ENCODE measurements at regions not wholly inside any gene's neighbourhood (a gene's known extent, or its start where the extent isn't known, plus 50 kb on each side); places are given as distances from the start of the nearest gene placed in this dataset.
"Not testable (repeated sequence)": the region's sequence is repeated elsewhere in the genome, so short reads cannot be mapped to it uniquely, and the experiment has no call there.

DNA sequence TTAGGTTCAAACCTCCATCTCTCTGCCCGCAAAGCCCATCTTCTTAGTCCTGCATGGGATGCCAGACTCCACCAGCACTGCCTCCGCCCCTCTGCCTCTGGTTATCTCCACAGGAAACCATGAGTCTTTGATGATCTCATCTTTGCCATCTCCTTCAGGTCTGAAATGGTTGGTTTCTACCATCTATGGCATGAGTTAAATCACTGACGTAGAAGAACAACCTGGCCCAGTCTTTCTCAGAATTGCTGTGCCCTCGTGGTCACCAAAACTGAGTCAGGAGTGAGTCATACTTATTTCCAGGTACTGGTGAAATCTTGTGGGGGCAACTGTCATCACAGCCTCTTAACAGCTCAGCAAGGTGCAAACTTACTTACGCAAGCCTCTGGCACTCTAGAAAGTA is 468.7 kb upstream of the C16orf82 start:
- DNase-seq: no peak

DNA sequence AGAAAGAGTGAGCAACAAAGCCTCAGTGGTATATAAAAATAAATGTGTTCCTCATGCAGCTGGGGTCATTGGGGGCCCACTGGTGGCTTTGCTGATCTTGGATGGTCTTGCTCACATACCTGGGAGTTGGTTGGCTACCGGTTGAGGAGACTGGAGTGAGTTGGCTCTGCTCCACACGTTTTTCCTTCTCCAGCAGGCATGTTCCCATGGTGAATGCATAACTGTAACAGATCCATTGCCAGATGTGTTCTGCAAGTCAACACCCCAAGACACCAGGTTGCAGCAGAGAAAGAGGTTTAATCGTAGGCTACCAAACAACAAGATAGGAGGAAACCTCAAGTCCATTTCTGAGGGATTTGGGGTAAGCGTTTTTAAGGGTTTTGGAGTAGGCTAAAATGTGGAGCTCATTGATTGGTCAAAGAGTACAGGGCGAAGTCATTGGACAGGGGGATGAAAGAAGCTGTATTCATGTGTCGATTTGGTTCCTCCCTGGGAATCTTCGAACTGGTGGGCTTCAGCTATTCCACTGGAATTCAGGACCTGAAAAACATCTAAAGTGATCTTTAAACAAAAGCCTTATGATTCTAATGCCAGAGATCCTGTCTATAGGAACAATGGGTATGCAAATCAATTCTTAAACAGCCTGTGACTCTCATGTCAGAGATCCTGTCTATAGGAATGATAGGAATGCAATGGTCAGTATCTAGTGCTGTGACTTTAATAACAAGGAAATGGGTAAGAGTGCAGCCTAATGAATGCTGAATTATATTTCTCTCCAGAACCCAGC is 467.5 kb upstream of the C16orf82 start:
- no peak for DNase-seq

DNA sequence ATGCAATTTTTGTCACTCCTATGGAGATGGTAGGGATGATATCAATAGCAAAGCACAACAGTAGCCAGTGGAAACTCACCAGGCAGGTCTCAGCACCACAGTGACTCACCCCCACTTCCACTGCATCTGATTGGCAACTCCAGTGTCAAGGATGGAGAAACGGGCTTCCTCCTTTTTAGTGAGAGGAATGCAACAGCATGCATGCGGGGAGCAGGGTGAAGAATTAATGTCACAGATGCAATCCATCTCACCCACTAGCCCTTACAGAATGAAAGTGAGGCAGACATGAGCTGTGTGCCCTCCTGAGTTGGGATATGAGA is 467.0 kb upstream of the C16orf82 start:
- DNase-seq: no peak

DNA sequence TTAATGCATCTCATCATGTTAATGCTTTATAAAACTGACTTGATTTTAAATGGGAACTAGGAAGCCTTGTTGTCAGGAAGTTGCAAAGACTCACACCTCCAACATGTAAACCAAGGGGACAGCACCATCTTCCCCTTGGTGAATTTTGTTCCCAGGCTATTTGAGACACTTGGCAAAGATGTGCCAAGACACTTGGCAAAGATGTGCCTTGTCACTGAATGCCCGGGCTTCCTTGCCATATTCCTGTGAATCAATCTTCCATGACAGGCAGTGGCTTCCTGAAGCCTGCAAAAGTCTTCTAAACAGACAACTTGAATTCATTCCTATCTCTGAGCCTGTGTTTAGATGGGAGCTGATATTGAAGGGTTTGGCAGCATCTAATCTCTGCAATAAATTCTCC is 465.4 kb upstream of the C16orf82 start:
- no peak for DNase-seq

DNA sequence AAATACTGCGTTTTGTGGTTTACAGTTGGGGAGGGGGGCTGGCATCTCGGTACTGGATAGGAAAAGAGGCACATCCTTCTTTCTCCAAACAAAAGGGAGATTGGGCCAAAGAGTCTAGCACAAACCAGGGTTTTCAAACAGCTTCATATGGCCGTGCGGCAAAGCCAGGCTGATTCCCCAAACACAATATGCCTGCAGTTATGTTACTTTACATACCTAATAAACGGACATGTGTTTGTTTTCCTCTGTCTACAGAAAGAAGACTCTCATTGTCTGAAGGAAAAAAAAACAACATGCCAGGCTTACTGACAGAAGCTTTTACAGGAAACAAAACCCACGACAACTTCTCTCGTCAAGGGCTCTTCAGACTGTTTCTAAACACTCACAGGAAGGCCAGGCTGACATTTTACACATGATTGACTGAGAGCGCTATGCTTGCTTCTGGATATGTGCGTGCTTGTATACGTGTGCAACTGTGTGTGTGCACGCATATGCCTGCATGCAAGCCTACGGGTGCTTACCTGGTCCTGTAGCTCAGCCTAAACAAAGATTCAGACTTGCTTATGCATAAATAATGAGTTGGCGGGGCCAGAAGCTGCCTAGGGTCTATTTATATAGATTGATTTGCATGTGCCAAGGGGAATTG is 461.0 kb upstream of the C16orf82 start:
- no peak for DNase-seq

DNA sequence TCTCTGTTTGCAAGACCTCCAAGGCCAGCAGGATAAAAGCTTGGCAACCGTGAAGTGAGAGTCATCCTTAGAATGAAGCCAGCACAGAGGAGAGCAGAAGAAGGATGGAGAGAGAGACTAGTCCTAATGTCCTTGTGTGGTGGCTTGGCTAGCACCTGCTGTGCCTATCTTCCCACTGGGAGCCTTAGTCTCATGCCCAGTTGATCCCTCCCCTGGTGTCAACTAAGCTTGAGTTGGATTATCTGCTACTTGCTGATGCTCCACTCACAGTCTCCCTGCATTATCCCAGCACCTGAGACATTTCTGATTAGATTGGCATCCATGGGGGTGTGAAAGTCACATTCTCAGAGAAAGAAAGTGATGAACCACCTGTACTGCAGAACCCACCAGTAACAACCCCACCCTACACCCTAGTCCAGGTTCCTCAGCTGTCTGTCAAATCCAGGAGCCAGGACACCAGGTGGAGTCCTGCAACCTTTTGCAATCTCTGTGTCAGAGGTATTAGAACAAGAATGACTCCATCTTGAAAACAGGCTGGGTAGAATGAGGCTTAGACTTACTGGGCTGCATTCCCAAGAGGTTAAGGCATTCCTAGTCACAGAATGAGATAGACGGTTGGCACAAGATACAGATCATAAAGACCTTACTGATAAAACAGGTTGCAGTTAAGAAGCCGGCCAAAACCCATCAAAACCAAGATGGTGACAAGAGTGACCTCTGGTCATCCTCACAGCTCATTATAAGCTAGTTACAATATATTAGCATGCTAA is 460.2 kb upstream of the C16orf82 start:
- DNase-seq: no peak

DNA sequence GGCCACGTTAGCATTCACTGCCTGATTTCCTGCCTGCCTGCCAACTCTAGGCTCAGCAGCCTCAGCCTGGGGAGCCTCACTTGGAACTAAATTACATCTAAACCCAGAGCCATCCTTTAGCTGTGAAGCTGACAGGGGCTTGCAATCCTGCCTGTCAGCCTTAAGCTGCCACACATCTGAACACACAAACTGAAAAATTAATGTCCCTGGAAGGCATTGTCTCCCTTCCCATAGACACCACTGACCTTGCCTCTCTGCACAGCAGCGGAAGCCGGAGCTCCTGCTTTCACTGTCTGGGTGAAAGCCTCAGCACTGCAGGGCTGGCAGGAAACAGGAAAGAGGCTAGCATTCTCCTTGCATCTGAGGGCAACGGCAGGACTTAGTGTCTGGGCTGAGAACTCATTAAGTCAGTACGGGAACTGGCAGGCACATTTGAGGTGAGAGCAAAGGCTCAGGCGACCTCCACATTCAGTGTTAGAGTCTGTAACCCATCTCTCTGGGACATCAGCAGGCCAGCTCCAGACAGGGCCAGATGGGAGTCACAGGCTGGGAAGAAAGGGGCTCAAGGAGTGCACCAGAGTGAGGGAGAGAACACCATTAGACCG is 452.4 kb upstream of the C16orf82 start:
- DNase-seq: peak; percentile 12

DNA sequence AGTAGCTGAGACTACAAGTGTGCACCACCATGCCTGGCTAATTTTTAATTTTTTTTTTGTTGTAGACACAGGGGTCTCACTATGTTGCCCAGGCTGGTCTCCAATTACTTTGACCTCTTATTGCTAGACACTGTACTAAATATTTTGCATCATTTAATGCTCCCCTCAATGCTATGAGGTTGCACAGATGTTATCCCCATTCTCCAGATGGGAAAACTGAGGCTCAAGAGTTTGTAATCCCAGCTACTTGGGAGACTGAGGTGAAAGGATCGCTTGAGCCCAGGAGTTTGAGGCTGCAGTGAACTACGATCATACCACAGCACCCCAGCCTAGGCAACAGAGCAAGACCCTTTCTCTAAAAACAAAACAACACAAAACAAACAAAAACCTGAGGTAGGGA is 443.3 kb upstream of the C16orf82 start:
- no peak for DNase-seq

DNA sequence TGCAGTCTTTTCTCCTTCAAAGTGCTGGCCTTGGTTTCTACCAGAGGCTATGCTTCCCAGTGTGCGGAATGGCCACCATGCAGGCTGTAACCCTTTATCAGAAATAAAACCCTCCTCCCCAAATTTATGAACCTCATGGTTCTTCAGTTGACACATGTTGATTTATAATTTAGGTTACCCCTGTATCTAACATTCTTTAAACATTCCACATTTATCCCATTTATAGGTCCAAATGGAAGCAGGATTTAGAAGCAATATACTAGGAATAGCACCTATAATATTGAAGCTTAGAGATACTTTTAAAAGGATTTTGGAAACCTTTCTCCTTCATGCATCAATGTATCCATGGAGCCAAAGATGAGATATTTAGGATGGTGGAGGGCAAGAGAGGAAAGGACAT is 438.8 kb upstream of the C16orf82 start:
- no peak for DNase-seq

DNA sequence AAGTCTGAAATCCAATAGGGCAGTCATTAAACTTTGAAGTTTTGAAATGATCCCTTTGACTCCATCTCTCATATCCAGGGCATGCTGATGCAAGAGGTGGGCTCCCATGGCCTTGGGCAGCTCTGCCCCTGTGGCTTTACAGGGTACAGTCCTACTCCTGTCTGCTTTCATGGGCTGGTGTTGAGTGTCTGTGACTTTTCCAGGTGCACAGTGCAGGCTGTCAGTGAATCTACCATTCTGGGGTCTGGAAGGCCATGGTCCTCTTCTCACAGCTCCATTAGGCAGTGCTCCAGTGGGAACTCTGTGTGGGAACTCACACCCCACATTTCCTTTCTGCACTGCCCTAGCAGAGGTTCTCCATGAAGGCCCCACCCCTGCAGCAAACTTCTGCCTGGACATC is 435.4 kb upstream of the C16orf82 start:
- not testable (repeated sequence) for DNase-seq

DNA sequence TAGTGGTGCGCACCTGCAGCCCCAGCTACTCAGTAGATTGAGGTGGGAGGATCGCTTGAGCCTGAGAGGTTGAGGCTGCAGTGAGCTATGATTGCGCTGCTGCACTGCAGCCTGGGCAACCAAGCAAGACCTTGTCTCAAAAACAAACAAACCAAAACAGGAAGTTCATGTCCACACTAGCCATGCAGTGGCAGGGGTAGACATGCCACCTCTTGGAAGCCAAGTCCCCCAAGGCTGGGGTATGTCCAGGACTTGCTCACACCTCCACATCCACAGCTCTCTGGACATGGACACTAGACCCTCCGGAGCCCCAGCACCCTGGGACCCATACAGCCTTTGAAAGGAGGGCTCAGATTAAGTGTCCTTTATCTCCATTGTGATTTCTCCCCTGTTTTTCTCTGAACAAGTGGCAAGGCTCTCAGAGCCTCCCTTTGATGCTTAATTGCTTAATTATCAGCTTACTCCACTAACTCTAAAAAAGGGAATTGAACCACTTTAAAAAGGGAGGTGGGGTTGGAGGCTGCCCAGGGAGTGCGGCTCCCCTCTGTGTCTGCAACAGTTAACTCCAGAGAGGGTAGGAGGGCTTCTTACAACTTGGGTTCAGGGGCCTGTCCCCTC is 424.6 kb upstream of the C16orf82 start:
- peak; percentile 71 for DNase-seq

DNA sequence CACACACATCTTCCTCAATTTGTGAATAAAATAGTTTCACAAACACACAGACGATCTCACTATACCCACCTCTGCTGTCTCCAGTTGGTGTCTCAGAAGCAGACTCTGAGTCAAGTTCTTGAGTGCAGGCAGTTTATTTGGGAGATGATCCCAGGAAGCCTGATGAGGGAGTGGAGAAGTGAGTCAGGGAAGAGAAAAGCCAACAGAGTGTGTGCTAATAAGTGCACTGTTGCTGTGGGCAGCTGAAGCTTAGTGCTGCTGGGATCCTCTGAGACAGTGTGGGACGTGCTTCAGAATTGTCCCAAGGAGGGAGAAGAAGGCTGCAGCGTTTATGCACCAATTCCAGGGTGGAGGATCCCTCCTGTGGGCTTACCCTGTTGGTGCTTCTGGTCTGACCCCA is 423.2 kb upstream of the C16orf82 start:
- no peak for DNase-seq

DNA sequence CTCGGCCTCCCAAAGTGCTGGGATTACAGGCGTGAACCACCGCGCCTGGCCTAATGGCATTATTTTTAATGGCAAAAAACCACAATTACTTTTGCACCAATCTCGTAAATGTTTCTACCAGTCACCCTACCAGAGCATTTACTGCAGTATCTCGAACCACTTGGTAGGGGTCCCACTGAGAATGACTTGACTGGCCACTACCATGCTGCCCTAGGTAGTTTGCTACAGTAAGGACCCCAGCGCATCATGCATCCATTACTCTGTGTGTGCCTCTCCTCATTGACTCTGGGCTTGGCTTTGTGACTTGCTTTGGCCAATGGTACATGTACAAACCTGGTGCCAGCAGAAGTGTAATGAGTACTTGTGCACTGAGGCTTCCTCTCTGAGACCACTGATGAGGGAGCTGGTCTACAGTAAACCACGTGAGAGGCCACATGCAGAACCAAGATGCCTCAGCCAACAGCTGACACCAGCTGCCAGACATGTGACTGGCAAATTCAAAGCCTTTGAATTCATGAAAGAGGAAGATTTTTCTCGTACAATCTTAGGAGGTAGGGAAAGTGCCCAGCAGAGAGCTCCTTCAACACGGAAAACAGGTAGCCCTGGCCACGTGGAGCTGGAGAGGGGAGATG is 421.7 kb upstream of the C16orf82 start:
- no peak for DNase-seq

DNA sequence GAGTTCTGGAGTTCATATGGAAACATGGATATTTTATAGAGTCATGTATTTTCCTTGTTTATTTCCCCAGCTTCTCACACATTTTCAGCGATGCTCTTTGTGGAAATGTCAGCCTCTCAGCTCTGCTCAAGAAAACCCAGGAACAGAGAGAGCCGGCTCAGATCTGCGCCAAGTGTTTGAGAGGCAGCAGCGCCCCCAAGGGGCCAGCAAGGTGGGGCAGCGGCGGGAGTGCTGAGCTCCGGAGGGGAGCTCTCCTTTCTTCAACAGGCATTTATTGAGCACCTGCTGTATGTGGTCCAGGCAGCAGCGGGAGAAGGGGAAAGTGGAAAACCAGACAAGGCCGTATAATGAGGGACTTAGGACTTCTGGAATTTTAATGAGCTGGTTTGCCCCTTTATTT is 421.1 kb upstream of the C16orf82 start:
- peak; percentile 57 for DNase-seq

DNA sequence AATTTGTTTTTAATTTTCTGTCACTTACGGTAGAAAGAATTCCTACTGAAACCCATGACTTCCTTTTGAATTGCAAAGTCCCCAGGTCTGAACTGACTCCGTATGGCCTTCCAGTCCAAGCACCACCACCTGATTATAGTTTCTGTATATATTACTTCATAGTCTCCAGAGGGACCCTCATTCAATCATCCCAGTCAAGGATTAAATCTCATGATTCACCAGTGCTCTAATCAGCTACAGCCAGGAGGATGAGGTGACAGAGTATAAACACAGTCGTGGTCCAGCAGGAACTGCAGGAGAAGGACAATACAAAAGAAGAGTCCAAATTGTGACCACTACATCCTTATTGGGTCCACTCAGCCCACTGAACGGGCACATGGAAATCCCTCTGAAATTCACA is 418.9 kb upstream of the C16orf82 start:
- no peak for DNase-seq

DNA sequence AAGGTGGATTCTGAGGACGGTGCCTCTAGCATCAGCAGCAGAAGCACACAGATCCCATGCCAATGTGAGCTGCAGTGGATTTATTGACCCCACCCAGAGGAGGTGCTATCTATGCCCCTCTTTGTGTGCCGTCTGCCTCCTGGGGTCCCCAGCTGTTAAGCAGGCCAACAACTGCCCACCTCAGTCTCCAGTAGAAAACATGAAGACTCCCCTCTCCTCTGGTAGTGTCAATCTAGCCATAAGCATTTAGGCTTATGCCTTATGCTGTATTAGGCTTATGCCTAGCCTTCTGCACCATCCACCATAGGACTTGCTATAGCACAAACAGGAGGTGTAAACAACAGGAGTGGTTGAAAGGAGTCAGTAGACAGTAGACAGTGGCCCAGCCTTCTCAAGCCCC is 417.9 kb upstream of the C16orf82 start:
- DNase-seq: no peak

DNA sequence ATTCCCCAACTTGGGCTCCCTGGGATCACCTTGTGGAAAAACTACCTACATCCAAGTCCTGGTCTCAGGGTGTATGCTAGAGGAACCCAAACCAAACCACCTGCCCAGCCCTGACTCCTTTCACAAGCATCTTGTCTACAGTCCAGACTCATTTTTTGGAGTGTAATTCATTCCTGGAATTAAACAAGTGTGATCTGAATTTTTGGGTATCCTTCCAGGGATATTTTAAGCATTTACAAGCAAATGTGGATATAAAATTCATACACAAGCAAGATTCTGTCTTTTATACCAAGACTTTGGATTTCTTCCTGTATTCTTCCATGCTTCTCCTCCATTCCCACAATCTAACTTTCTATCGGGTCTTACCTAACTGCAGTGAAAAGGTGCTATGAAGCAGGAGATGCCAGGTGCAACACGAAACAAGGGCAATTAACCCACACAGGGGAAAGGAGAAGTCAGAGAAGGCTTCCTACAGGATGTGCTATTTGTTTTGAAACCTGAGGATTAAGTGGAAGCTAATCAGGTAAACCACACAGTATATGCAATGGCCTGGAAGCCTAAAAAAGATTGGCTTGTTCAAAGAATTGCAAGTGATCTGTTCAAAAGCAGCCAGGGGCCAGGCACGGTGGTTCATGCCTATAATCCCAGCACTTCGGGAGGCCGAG is 417.2 kb upstream of the C16orf82 start:
- DNase-seq: peak; percentile 72

DNA sequence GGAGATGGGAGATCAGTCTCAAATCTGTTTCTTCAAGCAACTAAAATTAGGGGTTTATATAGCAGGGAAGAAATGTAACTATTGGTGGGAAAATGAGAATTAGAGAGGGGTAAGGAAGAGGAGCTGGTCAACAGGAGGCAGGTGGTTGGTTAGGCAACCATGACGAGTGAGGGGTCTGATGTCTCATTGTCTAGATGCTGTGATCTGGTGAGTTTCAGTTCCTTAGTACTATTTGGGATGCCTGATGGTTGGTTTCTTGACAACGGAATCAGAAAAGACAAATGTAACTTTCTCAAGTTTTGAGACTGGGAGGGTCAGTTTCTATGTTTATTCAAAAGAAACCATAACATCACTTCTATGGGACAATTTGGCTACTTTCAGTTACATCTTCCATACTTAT is 415.3 kb upstream of the C16orf82 start:
- DNase-seq: no peak

DNA sequence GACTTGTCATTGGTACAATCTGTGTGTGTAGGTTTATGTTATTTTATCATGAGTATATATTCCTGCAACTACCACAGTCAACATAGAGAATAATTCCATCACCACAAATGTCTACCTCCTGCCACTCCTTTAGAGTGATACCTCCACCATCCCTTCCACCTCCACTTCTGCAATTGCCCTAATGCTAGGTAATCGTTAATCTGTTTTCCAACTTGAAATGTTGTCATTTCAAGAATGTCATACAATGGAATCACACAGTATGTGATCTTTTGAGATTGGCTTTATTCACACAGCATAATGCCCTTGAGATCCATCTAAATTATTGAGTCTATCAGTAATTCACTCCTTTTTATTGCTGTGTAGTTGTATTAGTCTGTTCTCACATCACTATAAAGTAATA is 414.8 kb upstream of the C16orf82 start:
- DNase-seq: no peak

DNA sequence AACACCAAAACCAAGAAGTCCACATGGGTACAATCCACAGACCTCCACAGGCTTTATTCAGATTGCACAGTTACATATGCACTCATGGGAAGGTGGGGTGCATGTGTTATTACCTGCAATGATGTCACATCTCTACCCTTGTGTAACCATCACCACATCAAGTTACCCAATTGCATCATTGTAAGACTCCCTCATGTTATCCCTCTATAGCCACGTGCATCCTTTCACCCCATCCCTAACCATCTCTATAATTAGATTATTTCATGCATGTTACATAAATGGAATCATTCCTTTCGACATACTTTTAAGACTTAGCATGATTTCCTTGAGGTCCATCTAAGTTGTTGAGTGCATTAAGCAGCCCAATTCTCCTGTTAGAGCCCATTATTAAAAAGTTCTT is 408.2 kb upstream of the C16orf82 start:
- no peak for DNase-seq

DNA sequence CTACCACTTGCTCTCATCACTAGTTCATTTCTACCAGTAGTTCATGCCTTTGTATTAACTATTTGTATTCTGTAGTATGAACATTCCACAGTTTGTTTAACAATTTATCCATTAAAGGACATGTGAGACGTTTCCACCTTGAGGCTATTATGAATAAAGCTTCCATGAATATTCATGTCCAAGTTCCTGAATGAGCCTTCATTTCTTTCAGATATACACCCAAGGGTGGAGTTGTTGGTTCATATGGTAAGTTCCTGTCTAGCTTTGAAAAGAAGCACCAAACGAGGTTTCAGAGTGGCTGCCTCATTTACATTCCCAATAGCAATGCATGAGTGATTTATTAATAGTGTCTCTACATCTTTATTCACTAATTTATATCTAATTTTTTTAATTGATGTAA is 407.8 kb upstream of the C16orf82 start:
- no peak for DNase-seq

DNA sequence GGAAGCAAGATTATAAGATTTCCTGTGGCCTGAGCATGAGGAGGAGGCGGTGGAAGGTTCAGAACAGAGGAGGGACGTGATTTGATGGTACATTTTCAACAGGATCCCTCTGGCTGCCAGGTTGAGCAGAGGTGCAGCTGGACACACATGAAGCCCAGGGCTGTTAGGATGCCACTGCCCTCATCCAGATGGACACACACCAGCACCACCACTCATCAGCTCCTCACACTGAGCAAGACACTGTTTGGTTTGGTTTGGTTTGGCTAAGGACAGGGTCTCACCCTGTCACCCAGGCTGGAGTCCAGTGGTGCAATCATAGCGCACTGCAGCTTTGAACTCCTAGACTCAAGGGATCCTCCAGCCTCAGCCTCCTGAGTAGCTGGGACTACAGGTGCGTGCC is 402.6 kb upstream of the C16orf82 start:
- DNase-seq: no peak
